ENCODE measurements at regions not wholly inside any gene's neighbourhood (a gene's known extent, or its start where the extent isn't known, plus 50 kb on each side); places are given as distances from the start of the nearest gene placed in this dataset.

DNA sequence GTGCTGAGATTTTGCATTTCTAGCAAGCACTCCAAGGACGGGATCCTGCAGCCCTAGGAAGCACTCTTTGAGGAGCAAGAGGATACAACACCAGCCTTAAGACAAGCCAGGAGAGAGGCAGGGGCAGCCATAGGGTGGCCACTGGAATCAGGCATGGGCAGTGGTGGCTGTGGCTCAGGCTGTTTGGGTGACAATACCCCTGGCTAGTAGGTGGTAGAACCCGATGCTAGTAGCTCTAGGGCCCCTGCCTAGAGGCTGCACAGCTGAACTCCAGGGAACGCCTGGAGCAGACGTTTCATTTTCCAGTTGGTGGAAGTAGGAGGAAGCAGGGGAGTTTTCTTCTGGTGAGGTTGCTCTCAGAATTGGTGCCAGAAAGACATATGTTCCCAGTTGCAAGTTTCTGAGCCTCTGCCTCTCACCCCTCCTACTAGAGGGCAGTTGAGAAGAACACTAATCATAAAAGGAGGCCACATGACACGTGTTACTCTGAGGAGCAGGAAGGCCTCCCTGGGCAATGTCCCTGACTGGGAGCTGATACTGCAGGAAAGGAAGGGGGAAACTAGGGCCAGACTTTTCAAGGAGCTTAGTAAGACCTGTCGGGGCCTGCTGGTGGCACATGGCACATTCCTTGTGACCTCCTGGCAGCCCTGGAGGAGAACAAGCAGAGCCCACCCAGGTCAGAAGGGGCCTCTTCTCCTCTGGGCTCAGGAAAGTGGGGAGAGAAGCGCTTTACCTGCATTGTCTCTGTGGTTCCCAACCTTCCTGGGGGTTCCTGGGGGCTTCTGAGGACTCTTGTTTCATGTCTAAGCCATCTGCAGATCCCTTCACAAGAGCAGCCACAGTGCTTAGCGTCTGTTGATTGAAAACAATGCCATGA, 56.6 kb upstream of the DRD2 start:
- Histone ChIP-seq H4K20me1 (ENCODE audit: insufficient read depth) (no peaks in the 10 kb centered on the region), H3K27me3 (ENCODE audit: insufficient read depth, low read length) (peaks cover 25% of the 10 kb centered on the region), H3K4me3 (replicated peaks in 1 of 2; ENCODE audit: low read depth in 1 of 2, low read length in 2 of 2) (no peak overlapping the region), H3K4me2 (ENCODE audit: low read length) (no peak overlapping the region), H3K9me2 (ENCODE audit: insufficient read depth) (no peaks in the 10 kb centered on the region), H3K9ac (ENCODE audit: low read length) (no peak overlapping the region), H3K36me3 (ENCODE audit: control insufficient read depth in 1 of 2, insufficient read depth in 2 of 2, low read length in 2 of 2) (no peaks in the 10 kb centered on the region), H3K27ac (ENCODE audit: low read depth, low read length) (no peak overlapping the region), H3K4me1 (ENCODE audit: control insufficient read depth in 1 of 2, insufficient read depth in 2 of 2, low read length in 2 of 2) (peaks cover 0 to 3% of the 10 kb centered on the region in 2 experiments; a peak in 1 of 4 replicates), H3K79me2 (ENCODE audit: insufficient read depth, low read length) (no peaks in the 10 kb centered on the region), H3K9me3 (ENCODE audit: control insufficient read depth in 1 of 2, insufficient read depth in 1 of 2, low read depth in 1 of 2, low read length in 2 of 2) (no peaks in the 10 kb centered on the region), H2AFZ (ENCODE audit: low read depth, low read length, poor library complexity, severe bottlenecking) (peak overlapping the region; percentile 77)
- ChIA-PET CTCF (no interaction called here), POLR2A (no interaction called here), RAD21 (ENCODE audit: low non-redundant PET in 1 of 2, low total read pairs in 2 of 2, uncharacterized antibody in 2 of 2, unreplicated experiment in 2 of 2) (no interaction called here)
- DNase-seq (ENCODE audit: low read depth, low spot score): no peak
- TF ChIP-seq SRF (IDR thresholded peaks at IDR 0.05; ENCODE audit: low read depth) (no peak), POLR2AphosphoS5 (IDR thresholded peaks at IDR 0.05; ENCODE audit: low read depth, low read length) (no peak), ELF1 (IDR thresholded peaks at IDR 0.05; ENCODE audit: borderline replicate concordance, low read depth) (no peak), RAD21 (IDR thresholded peaks at IDR 0.05; ENCODE audit: low read depth) (no peak), SP1 (IDR thresholded peaks at IDR 0.05; ENCODE audit: low read depth) (no peak), MAX (IDR thresholded peaks at IDR 0.05) (no peak), FOSL1 (IDR thresholded peaks at IDR 0.05; ENCODE audit: low read depth) (no peak), REST (IDR thresholded peaks at IDR 0.05; ENCODE audit: low read depth) (no peak), CEBPB (IDR thresholded peaks at IDR 0.05; ENCODE audit: low read depth) (no peak)
- no TSS peak for BruUV-seq (replicated peaks)
- peak; percentile 7; the same call in 1 of the 2 replicates for ATAC-seq
- intact Hi-C loops (cut with micrococcal nuclease): loop anchor here (1.0 to 2.0 kb wide), 2 partner anchors 199 to 227 kb away; no protein-coding TSS in a partner anchor

All from HCT116 (cell line).